Right atrium auricular region (tissue), 2 donors: ENCODE measurements at regions not wholly inside any gene's neighbourhood (a gene's known extent, or its start where the extent isn't known, plus 50 kb on each side); places are given as distances from the start of the nearest gene placed in this dataset.

Experiments
- DNase-seq: peaks from one replicate; pipeline ENCODE4 v3.0.0-alpha.2; 2019; ENCODE audit warnings: low spot score
- H3K27ac ChIP-seq, 2 donors: fragments of 200-600 bp; sonication (generic); 1 replicate in 1 of 2; 2 replicates in 1 of 2; pipeline ENCODE4 v1.5.1; 2016 to 2019
- H3K27me3 ChIP-seq, 2 donors: fragments of 200-600 bp; sonication (generic); one replicate each; pipeline versions ENCODE4 v1.5.1 to v1.6.0; 2017 to 2019
- H3K36me3 ChIP-seq: fragments of 200-600 bp; sonication (generic); one replicate; pipeline ENCODE4 v1.5.1; 2016
- H3K4me1 ChIP-seq, 2 donors: fragments of 200-600 bp; sonication (generic); one replicate each; pipeline versions ENCODE4 v1.5.1 to v1.6.0; 2017 to 2019
- H3K4me3 ChIP-seq, 2 donors: fragments of 200-600 bp; sonication (generic); 1 replicate in 1 of 2; 2 replicates in 1 of 2; pipeline ENCODE4 v1.5.1; 2017 to 2019; ENCODE audit warnings: mild to moderate bottlenecking in 1 of 2, moderate library complexity in 1 of 2
- H3K9me3 ChIP-seq, 2 donors: fragments of 200-600 bp; sonication (generic); one replicate each; pipeline ENCODE4 v1.5.1; 2019
- CTCF ChIP-seq, 2 donors: fragments of 200-600 bp; sonication (generic); IDR thresholded peaks; one replicate each; pipeline ENCODE4 v1.5.1; 2019; ENCODE audit warnings: antibody characterized with exemption in 2 of 2

- no peak overlapping the region for H3K27ac ChIP-seq
- no peak for TF ChIP-seq CTCF (IDR thresholded peaks at IDR 0.05)
Observed at GRCh38 chr14:45976001-45976400, 675.6 kb downstream of the RPL10L start.

GRCh38 chr14:45972416-45972815 lies 679.2 kb downstream of the RPL10L start:
- Histone ChIP-seq H3K9me3 (no peaks in the 10 kb centered on the region), H3K27ac (no peak overlapping the region), H3K36me3 (no peaks in the 10 kb centered on the region), H3K27me3 (no peaks in the 10 kb centered on the region), H3K4me1 (no peaks in the 10 kb centered on the region), H3K4me3 (no peak overlapping the region)
- DNase-seq: no peak
- TF ChIP-seq CTCF (IDR thresholded peaks at IDR 0.05): no peak

More at GRCh38 chr14:45976001-45976400, 675.6 kb downstream of the RPL10L start:
- no peaks in the 10 kb centered on the region for H3K36me3 ChIP-seq
- no peaks in the 10 kb centered on the region for H3K9me3 ChIP-seq
- H3K27me3 ChIP-seq: no peaks in the 10 kb centered on the region
- H3K4me3 ChIP-seq: no peak overlapping the region
- no peak for DNase-seq
- no peaks in the 10 kb centered on the region for H3K4me1 ChIP-seq

GRCh38 chr14:45970621-45971020 lies 681.0 kb downstream of the RPL10L start:
- no peaks in the 10 kb centered on the region for H3K4me1 ChIP-seq
- no peaks in the 10 kb centered on the region for H3K9me3 ChIP-seq
- no peak for DNase-seq
- no peak overlapping the region for H3K4me3 ChIP-seq
- no peaks in the 10 kb centered on the region for H3K27me3 ChIP-seq
- no peaks in the 10 kb centered on the region for H3K36me3 ChIP-seq
- H3K27ac ChIP-seq: no peak overlapping the region
- TF ChIP-seq CTCF (IDR thresholded peaks at IDR 0.05): no peak

- Histone ChIP-seq H3K36me3 (no peaks in the 10 kb centered on the region), H3K9me3 (no peaks in the 10 kb centered on the region), H3K27ac (no peak overlapping the region), H3K4me3 (no peak overlapping the region), H3K4me1 (no peaks in the 10 kb centered on the region), H3K27me3 (no peaks in the 10 kb centered on the region)
- no peak for TF ChIP-seq CTCF (IDR thresholded peaks at IDR 0.05)
- no peak for DNase-seq
Observed at GRCh38 chr14:45968037-45968436, 683.5 kb downstream of the RPL10L start.

GRCh38 chr14:45949479-45949878 lies 696.5 kb upstream of the MIS18BP1 start:
- H3K4me1 ChIP-seq: no peaks in the 10 kb centered on the region
- DNase-seq: no peak
- no peaks in the 10 kb centered on the region for H3K27me3 ChIP-seq
- no peak overlapping the region for H3K4me3 ChIP-seq
- H3K36me3 ChIP-seq: no peaks in the 10 kb centered on the region
- H3K27ac ChIP-seq: no peak overlapping the region
- no peaks in the 10 kb centered on the region for H3K9me3 ChIP-seq
- TF ChIP-seq CTCF (IDR thresholded peaks at IDR 0.05): no peak

- DNase-seq: no peak
- no peaks in the 10 kb centered on the region for H3K4me1 ChIP-seq
Observed at GRCh38 chr14:45947830-45948229, 694.8 kb upstream of the MIS18BP1 start.

More at GRCh38 chr14:45947830-45948229, 694.8 kb upstream of the MIS18BP1 start:
- H3K4me3 ChIP-seq: no peak overlapping the region
- H3K9me3 ChIP-seq: no peaks in the 10 kb centered on the region
- no peak for TF ChIP-seq CTCF (IDR thresholded peaks at IDR 0.05)
- H3K27me3 ChIP-seq: no peaks in the 10 kb centered on the region
- no peak overlapping the region for H3K27ac ChIP-seq
- H3K36me3 ChIP-seq: no peaks in the 10 kb centered on the region
